GM21360 (cell line): ENCODE measurements at regions not wholly inside any gene's neighbourhood (a gene's known extent, or its start where the extent isn't known, plus 50 kb on each side); places are given as distances from the start of the nearest gene placed in this dataset.
"Not testable (repeated sequence)": the region's sequence is repeated elsewhere in the genome, so short reads cannot be mapped to it uniquely, and the experiment has no call there.

Experiments used
- ATAC-seq: cut with Tn5 transposase; IDR thresholded peaks from one replicate; pipeline ENCODE4 v1.9.1; 2021; ENCODE audit warnings: mild to moderate bottlenecking, moderate library complexity; ENCODE audit not compliant: unreplicated experiment

GRCh38 chr1:60569189-60569588 lies 495.6 kb upstream of the C1orf87 start:
- ATAC-seq, result no peak

DNA sequence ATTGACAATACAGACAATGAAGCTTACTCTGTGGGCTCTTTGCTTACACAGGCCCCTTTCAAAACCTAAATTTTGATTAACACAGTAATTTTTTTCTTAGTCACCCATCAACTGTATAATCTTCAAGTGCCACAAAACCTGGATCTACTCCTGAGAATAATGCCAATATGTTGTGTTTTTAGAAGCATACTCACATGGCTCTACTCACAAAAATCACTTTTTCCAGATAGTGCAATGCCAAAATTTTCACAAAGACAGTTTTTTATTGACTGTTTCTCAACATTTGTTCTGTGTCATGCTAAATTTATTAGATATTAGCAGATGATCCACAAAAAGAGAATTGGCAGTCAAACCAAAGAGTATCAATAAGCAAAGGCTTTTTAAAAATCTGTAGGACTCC lies 493.7 kb upstream of the C1orf87 start:
- no peak for ATAC-seq

DNA sequence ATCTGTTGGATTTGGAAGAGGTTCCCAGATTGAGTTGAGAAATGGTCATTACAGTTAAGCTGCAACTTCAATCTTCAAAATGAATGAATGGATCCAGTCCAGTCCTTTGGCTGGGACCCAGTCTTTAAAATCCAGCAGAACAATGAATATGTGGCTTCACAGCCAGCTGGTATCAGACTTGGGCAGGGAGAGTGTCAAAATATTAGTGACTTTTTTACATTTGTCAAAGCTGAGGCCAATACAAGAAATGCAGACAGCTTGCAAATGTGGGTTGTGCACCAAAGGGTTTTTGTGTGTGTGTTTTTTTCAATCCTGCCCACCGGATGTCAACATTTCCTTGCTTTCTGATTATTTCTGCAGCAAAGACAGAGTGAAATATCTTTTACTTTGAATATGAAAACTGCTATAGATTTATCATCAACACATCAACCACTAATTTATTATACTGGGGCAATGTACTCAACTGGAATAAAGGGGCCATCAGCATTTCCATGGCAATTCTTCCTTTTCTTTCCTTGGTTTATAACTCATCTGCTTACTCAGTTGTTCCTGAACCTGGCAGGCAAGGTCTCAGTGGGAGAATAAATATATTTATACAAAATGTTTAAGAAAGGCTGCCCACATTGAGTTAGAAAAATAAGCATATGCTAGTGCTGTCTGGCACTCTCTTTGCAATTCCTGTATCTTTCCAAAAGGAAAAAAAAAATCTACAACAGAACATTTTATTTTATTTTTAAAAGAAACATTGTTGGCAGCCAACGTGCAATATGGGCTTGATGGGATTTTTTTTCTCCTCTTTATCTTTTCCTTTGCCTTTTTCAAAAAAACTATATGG lies 491.6 kb upstream of the C1orf87 start:
- ATAC-seq, result no peak

DNA sequence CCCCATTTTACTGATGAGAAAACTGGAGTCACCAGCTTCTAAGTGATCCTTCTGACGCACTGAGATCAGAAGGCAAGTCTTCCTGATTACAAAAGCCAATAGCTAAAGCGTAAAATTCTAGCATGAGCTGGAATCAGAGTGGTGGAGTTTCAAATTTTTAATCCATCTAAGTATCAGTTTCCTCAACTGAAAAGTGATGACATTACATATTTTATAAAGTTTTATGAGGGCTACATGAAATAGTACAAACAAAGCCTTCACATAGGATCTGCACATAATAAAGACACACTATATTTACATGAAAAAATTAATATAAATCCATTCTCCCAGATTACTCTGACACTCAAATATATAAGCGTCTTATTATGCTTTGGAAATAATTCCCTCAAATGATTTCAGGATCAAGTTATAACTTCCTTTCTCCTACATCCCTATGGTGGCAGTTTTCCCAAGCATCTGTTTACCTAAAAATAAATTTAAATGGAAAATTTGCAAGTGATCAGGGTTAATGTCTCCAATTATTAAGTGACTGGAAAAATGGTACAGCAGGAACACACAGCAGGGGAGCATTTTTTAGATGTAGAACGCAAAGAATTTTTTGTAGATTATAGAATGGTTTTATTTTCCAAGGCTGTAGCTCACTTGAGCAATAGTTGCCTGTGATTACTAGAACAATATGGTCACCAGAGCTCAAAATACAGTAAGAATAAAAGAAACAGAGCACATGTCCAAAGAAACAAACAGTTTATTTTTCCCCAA lies 490.4 kb upstream of the C1orf87 start:
- no peak for ATAC-seq

DNA sequence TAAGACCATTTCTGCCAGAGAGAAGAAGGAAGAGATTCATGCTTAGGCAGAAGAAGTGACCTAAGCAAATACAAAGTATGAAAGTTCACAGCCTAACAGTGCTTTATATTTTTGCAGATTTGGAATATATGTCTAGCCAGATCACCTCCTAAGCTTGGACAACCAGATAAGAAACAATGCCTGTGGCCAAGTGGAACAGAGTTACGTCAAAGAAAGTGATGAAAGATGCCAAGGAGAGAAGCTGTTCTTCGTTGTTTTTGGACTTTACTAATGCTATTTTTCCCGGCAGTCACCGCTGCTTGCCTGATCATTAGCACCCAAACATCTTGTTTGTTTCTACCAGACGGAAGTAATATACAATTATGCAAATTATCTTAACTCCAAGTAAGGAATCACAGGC lies 489.2 kb upstream of the C1orf87 start:
- ATAC-seq, result no peak

- no peak for ATAC-seq
Observed at GRCh38 chr1:60560701-60561100, 487.1 kb upstream of the C1orf87 start.

DNA sequence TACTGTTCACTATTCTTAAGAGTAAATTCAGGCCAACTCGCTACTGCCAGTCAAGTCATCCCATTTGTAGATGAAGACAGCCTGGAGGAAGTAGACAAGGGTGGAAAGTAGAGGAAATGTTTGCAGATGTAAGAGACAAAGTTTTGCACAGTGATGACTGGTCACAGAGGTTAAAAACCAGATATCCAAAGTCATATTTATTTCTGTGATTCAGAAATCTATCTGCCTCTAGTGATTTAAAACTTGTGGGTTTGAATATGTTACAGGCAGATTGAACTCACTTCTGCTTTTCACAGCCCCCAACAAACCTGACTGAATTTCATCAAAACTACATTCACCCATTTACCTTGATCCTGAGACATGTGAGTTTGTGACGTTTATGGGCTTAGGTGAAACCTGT lies 484.7 kb upstream of the C1orf87 start:
- no peak for ATAC-seq

DNA sequence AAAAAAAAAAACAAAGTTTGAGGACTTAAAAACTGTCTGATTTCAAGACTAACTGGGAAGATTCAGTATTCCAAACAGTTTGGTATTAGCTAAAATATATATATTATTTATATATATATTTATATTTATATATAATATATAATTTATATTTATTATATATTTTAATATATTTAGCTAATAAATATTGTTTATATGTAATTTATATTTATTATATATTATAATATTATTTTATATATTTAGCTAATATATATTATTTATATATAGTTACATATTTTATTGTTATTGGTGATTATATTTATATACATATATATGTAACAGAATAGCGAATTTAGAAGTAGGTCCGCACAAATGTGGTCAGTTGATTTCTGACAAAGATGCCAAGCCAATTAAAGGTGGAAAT lies 480.2 kb upstream of the C1orf87 start:
- no peak for ATAC-seq

GRCh38 chr1:60547821-60548220 lies 474.3 kb upstream of the C1orf87 start:
- ATAC-seq, result no peak

DNA sequence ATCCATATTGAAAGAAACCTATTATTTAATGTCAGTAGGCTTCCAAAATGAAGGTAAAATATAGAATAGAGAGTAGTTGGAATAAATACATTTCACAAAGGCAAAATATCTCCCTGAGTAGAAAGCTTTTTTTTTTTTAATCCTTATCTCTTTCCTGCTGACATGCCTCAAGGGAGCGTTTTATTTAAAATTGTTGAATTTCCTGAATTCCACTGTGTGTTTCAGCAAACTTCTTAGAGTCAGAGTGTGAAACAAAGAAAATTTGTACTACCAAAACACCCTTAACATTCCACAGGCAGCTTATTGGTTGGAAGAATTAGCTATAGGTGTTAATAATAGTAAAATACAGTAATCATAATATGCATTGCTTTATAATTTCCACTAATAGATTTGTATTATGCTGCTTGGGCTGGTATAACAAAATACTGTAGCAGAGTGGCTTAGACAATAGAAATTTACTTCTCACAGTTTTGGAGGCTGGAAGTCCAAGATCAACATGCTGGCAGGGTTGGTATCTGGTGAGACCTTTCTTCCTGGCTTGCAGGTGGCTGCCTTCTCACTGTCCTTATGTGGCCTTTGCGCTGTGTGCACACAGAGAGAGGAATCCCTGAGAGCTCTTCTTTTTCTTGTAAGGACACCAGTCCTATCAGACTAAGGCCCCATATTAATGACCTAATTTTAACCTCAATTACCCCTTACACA lies 468.4 kb upstream of the C1orf87 start:
- no peak for ATAC-seq

- no peak for ATAC-seq
Observed at GRCh38 chr1:60540141-60540540, 466.6 kb upstream of the C1orf87 start.

DNA sequence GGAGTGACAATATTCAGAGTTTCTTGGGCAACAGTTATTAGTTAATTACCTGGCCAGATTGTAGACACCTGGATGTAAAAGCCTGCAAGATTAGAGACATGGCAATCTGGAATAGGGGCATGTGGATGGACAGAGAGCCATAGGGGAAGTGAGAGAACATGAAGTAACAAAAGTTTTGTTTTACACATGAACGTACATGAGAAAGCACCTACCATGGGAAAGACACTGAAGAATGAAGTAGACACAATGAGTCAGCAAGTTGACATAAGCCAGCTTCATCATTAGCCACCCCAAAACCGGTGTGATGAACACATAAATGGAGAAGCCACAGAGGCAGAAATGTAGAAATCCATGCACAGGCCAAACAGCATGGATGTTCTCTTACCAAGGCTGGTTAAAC lies 462.1 kb upstream of the C1orf87 start:
- ATAC-seq, result no peak

DNA sequence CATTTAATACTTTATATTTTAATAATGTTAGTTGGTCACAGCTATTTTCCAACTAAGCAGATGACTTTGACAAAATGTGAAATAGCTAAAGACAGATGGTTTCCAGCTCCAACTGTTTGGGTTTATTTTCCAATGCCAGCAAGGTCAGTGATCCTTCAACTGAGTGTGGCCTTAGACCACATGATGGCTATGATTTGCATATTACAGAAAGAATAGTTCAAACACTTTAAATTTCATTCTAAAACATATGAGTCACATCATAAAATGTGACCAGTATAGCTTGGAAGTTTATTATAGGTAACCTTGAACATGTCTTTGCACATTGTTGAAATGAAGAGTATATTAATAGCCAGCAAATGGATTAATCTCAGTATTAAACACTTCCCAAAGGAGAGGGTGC lies 454.0 kb upstream of the C1orf87 start:
- no peak for ATAC-seq

DNA sequence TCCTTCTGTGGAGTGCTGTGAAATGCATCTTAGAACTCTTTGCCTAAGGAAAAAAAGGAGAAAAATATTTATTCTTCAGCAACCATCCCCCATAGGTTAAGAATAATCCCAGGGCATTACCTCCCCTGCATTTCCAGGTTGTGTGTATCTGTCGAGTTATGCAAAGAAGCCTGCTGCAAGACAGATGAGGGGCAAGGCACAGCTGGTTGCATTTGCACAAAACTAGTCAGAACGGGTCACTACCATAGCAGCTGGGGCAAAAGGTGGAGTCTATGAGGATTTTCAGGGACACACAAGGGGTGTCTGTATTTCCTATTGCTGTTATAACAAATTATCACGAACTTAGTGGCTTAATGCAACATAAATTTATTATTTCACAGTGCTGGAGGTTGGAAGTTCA lies 443.4 kb upstream of the C1orf87 start:
- no peak for ATAC-seq

DNA sequence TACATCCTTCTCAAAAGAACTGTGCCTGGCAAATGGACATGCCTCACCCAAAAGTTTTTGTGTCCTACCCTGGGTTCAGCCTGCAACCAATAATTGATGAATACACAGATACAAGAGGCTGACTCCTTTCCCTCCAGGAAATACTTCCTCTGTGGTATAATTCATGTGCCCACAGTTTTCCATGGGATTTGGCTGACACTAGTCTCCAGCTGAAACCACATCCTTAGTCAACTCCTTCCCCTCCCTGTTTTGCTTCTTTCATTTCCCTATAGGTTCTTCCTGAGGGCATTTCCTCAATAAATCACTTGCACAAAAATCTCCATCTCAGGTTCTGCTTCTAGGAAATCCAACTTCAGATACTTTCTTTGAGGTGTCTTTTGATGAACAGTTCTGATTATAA lies 436.6 kb upstream of the C1orf87 start:
- no peak for ATAC-seq

DNA sequence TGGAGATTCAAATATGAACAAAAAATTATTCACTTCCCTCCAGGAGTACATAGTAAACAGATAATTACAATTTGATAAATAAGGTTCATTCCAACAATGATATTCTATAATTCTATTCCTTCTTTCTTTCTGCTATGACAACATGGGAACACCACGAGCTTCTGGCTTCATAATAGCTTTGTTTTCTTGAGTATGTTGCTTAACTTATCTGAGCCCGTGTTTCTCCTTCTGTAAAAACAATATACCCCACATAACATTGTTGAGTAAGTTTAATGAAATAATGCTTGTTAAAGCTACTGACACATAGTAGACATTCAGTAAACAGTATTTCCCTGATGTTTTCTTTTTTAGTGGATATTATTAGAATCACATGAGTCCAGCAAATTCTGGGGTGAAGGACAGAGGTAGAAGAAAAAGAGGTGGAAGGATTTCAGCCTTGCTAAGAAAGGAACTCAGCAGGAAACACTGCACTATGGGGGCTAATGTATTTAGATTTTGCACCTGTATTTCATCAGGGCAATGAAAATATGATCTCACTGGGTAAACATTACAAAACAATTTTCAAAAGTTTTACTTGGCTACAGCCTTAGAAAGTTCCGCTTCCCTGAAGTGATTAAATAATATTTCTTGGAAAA lies 430.8 kb upstream of the C1orf87 start:
- no peak for ATAC-seq

GRCh38 chr1:60503266-60503925 lies 429.8 kb upstream of the C1orf87 start:
- ATAC-seq, result no peak

DNA sequence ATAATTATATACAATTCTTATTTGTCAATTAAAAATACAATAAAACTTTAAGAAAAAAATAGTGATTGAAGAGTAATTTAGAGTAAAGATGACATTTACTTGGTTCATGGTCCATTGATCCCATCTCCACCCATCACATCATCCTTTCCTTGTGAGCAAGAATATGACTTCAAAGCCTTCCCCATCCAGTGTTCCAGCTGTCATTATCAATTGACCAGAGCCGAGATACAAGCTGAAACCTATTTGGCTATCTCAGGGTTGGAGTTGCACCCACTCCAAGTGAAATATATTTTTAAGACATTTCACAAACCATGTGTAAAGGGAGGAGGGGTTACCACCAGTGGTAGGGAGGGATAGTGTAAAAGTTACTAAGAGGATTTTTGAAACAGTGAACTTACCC lies 428.9 kb upstream of the C1orf87 start:
- no peak for ATAC-seq

- not testable (repeated sequence) for ATAC-seq
Observed at GRCh38 chr1:60489916-60490480, 416.4 kb upstream of the C1orf87 start.

- ATAC-seq, result no peak
Observed at GRCh38 chr1:60488847-60489246, 415.3 kb upstream of the C1orf87 start.
